ENCODE measurements at regions not wholly inside any gene's neighbourhood (a gene's known extent, or its start where the extent isn't known, plus 50 kb on each side); places are given as distances from the start of the nearest gene placed in this dataset.
"Not testable (repeated sequence)": the region's sequence is repeated elsewhere in the genome, so short reads cannot be mapped to it uniquely, and the experiment has no call there.

DNA sequence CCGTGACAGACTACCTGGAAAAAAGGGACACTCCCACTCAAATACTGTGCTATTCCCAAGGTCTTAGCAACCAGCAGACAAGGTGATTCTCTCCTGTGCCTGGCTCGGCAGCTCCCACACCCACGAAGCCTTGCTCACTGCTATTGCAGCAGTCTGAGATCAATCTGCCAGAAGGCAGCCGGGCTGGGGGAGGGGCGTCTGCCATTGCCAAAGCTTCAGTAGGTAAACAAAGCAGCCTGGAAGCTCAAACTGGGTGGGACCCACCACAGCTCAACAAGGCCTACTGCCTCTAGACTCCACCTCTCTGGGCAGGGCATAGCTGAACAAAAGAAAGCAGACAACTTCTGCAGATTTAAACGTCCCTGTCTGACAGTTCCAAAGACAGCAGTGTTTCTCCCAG is 128.4 kb upstream of the SETMAR start:
- no peak overlapping the region for H3K4me3 ChIP-seq (ENCODE audit: low read depth, low read length)
- in situ Hi-C loops (cut with HindIII; ENCODE audit: low sequenced_read_pairs), result no loop called here
- TF ChIP-seq, protein P1, sequence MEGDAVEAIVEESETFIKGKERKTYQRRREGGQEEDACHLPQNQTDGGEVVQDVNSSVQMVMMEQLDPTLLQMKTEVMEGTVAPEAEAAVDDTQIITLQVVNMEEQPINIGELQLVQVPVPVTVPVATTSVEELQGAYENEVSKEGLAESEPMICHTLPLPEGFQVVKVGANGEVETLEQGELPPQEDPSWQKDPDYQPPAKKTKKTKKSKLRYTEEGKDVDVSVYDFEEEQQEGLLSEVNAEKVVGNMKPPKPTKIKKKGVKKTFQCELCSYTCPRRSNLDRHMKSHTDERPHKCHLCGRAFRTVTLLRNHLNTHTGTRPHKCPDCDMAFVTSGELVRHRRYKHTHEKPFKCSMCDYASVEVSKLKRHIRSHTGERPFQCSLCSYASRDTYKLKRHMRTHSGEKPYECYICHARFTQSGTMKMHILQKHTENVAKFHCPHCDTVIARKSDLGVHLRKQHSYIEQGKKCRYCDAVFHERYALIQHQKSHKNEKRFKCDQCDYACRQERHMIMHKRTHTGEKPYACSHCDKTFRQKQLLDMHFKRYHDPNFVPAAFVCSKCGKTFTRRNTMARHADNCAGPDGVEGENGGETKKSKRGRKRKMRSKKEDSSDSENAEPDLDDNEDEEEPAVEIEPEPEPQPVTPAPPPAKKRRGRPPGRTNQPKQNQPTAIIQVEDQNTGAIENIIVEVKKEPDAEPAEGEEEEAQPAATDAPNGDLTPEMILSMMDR (IDR thresholded peaks at IDR 0.05; ENCODE audit: low read depth, low read length, missing control alignments), result no peak

DNA sequence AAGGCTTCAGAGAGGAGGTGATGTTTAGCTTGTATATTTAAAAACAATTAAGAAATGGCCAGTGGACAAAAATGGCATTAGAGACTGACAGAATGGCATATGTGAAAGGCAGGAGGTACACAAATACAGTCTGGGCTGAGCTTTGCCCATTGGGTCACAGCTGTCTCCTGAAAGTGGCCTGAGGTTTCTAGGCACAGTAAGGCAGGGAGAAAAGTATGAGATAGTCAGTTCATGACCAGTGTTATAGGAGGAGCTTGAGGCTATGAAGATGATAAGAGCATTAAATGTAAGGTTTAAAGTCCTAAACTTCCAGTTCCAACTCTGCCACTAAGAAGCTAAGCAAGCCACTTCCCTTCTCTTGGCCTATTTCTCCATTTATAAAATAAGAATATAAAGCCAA is 111.2 kb upstream of the SETMAR start:
- H3K4me3 ChIP-seq (ENCODE audit: low read depth, low read length), result no peak overlapping the region
- TF ChIP-seq, protein P1 (IDR thresholded peaks at IDR 0.05; ENCODE audit: low read depth, low read length, missing control alignments), result no peak
- in situ Hi-C loops (cut with HindIII; ENCODE audit: low sequenced_read_pairs), result no loop called here
- DNase-seq (ENCODE audit: low read depth), result no peak

More for the DNA sequence above, 128.4 kb upstream of the SETMAR start:
- DNase-seq (ENCODE audit: low read depth), result no peak

DNA sequence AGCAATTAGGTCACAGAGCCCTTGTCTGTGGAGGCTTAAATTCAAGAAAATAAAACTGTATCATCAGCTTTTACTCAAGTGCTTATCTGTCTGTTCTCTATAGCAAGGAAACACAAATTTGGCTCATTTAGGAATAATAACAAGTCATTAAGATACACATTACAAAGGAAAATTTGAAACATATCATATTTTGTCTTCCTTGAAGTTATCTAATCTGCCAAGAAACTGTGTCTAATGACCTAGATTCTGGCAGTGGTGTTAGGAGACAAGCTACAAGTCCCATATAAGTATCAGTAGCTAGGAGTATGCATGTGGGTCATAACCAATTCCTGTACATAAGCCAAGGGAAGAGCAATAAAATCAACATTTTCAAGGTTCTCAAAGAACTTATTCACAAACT is 108.2 kb upstream of the SETMAR start:
- no peak for DNase-seq (ENCODE audit: low read depth)
- in situ Hi-C loops (cut with HindIII; ENCODE audit: low sequenced_read_pairs), result no loop called here
- TF ChIP-seq, protein P1 (IDR thresholded peaks at IDR 0.05; ENCODE audit: low read depth, low read length, missing control alignments), result no peak

DNA sequence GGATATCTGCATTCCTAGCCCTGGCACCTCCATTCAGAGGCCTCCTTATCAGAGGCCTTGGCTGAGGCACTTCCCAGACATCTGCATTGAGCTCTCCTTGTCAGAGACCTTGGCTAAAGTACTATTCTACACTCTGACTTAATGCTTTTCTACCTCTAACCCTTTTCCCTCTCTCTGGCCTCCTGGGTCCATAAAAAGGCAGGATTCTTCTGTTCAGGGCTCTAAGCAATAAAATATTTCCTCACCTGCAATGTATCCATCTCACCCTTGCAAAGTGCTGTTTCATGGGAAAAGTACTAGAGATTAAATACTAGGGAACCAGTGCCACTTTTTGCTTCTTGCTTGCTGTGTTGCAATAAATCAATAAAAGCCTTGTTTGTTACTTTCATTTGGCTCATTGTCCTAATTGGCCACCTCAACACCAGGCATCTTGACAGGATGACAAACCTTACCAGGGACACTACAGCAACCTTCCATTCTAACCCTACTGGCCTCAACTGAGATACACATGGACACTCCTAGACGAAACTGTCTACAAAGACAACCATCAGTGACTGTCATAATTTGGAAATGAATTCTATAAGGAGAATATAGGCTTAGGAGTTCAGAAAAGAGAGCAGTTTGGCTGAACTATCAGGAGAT is 106.5 kb upstream of the SETMAR start:
- TF ChIP-seq, protein P1 (IDR thresholded peaks at IDR 0.05; ENCODE audit: low read depth, low read length, missing control alignments), result no peak
- in situ Hi-C loops (cut with HindIII; ENCODE audit: low sequenced_read_pairs), result no loop called here
- no peak overlapping the region for H3K4me3 ChIP-seq (ENCODE audit: low read depth, low read length)
- DNase-seq (ENCODE audit: low read depth), result no peak

More for the DNA sequence above, 108.2 kb upstream of the SETMAR start:
- H3K4me3 ChIP-seq (ENCODE audit: low read depth, low read length), result no peak overlapping the region

DNA sequence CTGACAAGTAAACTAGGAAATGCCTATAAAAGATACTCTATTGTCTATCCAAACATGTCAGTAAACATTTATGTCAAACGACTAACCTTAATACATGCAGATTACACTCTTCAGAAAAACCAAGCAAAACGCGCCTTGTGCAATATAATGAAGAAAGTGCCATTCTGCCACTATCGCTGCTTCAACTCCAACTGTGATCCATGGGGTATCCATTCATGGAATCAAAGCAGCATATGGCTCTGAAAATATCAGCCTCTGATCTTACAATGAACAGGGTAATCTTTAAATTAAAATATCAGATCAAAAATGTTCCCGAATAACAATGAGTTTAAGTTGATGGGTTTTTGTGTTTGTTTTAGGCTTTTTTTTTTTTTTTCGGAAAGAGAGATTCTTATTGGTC is 105.5 kb upstream of the SETMAR start:
- TF ChIP-seq, protein P1 (IDR thresholded peaks at IDR 0.05; ENCODE audit: low read depth, low read length, missing control alignments), result no peak
- in situ Hi-C loops (cut with HindIII; ENCODE audit: low sequenced_read_pairs), result no loop called here
- no peak overlapping the region for H3K4me3 ChIP-seq (ENCODE audit: low read depth, low read length)
- DNase-seq (ENCODE audit: low read depth), result no peak

DNA sequence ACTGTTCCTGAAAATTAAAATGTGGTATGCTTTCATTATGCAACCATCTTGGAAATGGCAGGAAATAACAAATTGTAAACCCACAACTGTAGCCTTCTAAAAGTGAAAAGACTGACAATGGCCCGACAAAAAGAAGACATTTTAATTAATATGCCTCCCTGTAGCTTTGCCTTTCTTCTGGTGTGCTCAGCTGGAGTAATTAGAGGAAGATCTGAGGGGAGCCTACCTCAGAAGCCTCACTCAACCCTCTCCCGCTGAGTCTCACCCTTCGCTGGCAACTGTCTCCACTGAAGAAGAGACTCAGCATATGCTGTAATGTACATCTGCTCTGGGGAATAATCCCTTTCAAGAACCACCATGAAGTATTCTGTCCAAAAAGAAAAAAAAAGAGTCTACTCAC is 104.7 kb upstream of the SETMAR start:
- TF ChIP-seq, protein P1 (IDR thresholded peaks at IDR 0.05; ENCODE audit: low read depth, low read length, missing control alignments), result no peak
- in situ Hi-C loops (cut with HindIII; ENCODE audit: low sequenced_read_pairs), result no loop called here
- H3K4me3 ChIP-seq (ENCODE audit: low read depth, low read length), result no peak overlapping the region
- DNase-seq (ENCODE audit: low read depth), result no peak

GRCh38 chr3:4204776-4205175 is 98.4 kb upstream of the SETMAR start:
- DNase-seq (ENCODE audit: low read depth); H3K4me3 ChIP-seq (ENCODE audit: low read depth, low read length); in situ Hi-C loops (cut with HindIII; ENCODE audit: low sequenced_read_pairs): not testable (repeated sequence)
